ENCODE measurements at regions not wholly inside any gene's neighbourhood (a gene's known extent, or its start where the extent isn't known, plus 50 kb on each side); places are given as distances from the start of the nearest gene placed in this dataset.

DNA sequence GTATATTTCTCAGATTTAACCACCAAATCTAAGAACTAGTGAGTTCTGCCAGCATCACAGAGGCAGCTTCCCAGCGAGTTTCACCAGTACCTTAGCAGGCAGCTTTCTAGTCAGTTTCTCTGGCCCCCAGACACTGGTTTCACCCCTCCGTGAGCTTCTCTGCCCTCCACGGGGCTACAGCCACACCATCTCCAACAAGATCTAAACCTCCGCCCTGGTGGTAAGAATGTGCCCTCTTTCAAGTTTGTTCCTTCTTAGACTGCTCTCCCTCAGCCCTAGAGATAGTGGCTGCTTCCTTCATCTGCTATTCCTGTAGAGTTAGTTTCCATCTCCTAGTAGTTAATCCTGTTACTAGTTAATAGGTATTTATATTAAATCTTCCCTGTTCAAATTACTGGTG lies 60.5 kb upstream of the TAB3 start:
- no peak for DNase-seq

DNA sequence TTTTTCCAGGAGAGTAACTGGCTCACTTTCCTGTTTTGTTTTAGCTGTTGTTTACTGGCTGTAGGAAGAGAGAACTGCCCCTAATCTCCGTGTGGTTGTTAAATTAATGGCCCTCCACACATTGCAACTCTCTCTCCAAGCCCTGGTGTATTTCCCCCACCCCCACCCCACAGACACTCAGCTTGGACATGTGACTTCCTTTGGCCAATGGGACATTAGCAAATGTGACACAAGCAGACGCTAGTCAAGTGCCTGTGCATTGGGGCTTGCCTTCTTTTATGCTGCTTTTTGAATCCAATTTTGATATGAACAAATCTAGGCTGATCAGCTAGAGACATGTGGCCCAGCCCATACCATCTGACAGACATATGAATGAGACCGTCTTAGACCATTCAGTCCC lies 59.6 kb upstream of the TAB3 start:
- DNase-seq: no peak

DNA sequence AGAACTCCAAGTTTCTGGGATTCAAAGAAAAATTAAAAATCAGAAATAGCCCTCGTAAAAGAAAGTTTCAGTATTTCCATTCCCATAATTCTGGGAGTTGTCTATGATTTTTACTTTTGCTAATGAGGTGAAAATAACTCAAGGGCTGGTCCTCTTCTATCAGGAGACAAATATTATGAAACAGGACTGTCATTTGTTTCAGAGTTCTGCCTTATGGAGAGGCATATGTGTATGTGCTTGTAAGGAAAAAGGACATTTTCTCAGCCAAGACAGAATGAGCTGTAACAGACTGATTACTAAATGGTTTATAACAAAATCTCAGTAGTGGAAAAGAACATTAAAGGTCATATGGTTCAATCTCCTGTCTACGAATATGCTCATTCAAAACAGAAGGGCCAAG lies 59.0 kb upstream of the TAB3 start:
- no peak for DNase-seq

DNA sequence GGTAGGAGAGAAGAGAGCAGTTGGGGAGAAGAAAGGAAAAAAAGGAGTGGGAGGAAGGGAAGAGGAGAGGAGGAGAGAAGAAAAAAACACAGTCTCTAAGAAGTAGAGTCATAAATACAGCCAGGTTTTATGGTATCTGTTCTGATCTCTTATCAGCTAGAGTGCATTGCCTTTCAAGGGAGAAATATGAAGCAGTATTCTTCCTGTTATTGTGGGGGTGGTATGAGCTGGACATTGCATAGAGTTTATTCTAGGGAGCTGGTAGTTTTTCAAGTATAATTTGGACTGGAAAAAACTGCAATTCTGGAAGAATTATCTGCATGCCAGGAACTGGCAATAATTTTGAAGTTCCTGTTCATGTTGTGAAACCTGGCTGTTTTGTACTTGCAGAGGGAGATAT lies 54.9 kb upstream of the TAB3 start:
- DNase-seq: no peak

DNA sequence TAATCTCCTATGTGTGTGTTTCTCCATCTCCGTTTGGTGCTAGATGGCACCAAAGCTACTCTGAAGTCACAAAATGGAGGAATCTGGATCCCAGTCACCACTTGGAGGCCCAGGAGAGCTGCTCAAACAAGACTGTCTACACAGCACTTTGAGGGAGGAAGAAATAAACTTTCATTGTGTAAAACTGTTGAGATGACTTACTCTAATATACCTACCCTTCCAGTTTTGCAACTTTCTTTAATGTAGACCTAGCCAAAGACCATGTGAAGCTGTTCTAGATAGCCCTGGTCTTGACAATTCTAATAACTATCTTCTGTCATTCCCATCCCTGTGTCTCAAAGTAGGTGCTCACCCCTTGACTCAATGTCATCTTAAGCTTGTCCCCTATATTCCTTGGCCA lies 52.8 kb upstream of the TAB3 start:
- DNase-seq: no peak

DNA sequence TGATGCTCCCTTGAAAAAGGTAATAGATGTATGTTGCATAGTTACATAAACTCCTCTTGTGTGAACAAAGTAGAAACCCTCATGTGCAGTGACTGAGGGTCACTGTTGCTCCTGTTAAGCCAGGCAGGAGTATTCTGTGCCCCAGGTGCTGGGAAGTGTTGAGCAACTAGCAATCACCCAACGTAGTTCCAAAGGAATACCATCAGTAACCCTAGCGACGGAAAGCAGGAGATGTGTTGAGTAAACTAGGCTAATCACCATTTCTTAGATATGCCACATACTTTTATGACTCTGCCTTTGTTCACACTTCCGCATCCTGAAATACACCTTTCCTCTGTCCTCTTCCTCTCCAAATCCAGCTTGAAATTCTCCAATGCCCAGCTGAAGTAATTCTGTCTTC lies 50.9 kb upstream of the TAB3 start:
- DNase-seq: no peak
